SH-SY5Y (cell line): ENCODE measurements at regions not wholly inside any gene's neighbourhood (a gene's known extent, or its start where the extent isn't known, plus 50 kb on each side); places are given as distances from the start of the nearest gene placed in this dataset.

Experiments used
- GATA2 ChIP-seq: IDR thresholded peaks from 2 replicates; pipeline ENCODE4 v1.6.1; 2011; ENCODE audit warnings: mild to moderate bottlenecking, low read depth, low read length
- GATA3 ChIP-seq: IDR thresholded peaks from 2 replicates; pipeline ENCODE4 v1.6.1; 2011; ENCODE audit warnings: low read depth, mild to moderate bottlenecking, low read length, moderate library complexity

- TF ChIP-seq GATA2 (no peak), GATA3 (no peak)
Measured at GRCh38 chr3:56919137-56919796, 117.5 kb upstream of the ARHGEF3 start.
